Neural cell (in vitro differentiated cells): ENCODE measurements at regions not wholly inside any gene's neighbourhood (a gene's known extent, or its start where the extent isn't known, plus 50 kb on each side); places are given as distances from the start of the nearest gene placed in this dataset.

Source experiments
- CTCF ChIP-seq: fragments of 450-650 bp; IDR thresholded peaks from 2 replicates; pipeline ENCODE4 v1.5.1; 2014; ENCODE audit warnings: antibody characterized with exemption, mild to moderate bottlenecking, moderate library complexity; ENCODE audit not compliant: poor library complexity, severe bottlenecking
- EZH2 ChIP-seq: fragments of 200-600, 300-800 bp; shearing (Covaris generic), sonication (generic); IDR thresholded peaks from 2 replicates; pipeline ENCODE4 v1.6.1; 2014; ENCODE audit warnings: antibody characterized with exemption, low read length, borderline replicate concordance, mild to moderate bottlenecking; ENCODE audit not compliant: insufficient read depth, poor library complexity, severe bottlenecking
- MXI1 ChIP-seq: fragments of 450-650 bp; conservative IDR thresholded peaks from 2 replicates; pipeline ENCODE4 v1.6.1; 2014; ENCODE audit warnings: antibody characterized with exemption, mild to moderate bottlenecking; ENCODE audit not compliant: poor library complexity, severe bottlenecking
- POLR2AphosphoS5 ChIP-seq: IDR thresholded peaks from 2 replicates; pipeline ENCODE4 v1.6.1; 2012
- REST ChIP-seq: IDR thresholded peaks from 2 replicates; pipeline ENCODE4 v1.6.1; 2012; ENCODE audit warnings: borderline replicate concordance
- SMC3 ChIP-seq: fragments of 450-650 bp; conservative IDR thresholded peaks from 2 replicates; pipeline ENCODE4 v1.6.1; 2014; ENCODE audit warnings: antibody characterized with exemption, mild to moderate bottlenecking, moderate library complexity; ENCODE audit not compliant: poor library complexity
- TAF1 ChIP-seq: IDR thresholded peaks from 2 replicates; pipeline ENCODE4 v1.6.1; 2012; ENCODE audit warnings: low read depth

- TF ChIP-seq CTCF (no peak), SMC3 (no peak), REST (no peak), POLR2AphosphoS5 (no peak), TAF1 (no peak), EZH2 (no peak), MXI1 (no peak)
These were observed 60.9 kb upstream of the BCL11A start for GRCh38 chr2:60614319-60614718.
